Stimulated activated CD8-positive, alpha-beta memory T cell treated with anti-CD3 and anti-CD28 coated beads, Interleukin-7, amount 100 ng/mL, for 24 hours (primary cell): ENCODE measurements at regions not wholly inside any gene's neighbourhood (a gene's known extent, or its start where the extent isn't known, plus 50 kb on each side); places are given as distances from the start of the nearest gene placed in this dataset.

Experiments
- DNase-seq: peaks from one replicate; pipeline ENCODE4 v3.0.0-alpha.2; 2020; ENCODE audit warnings: low read depth

- no peak for DNase-seq
Measured at GRCh38 chr15:96736384-96736783, 405.9 kb downstream of the NR2F2 start.

GRCh38 chr15:96737408-96737807 lies 406.9 kb downstream of the NR2F2 start:
- DNase-seq: no peak

- no peak for DNase-seq
Measured at GRCh38 chr15:96746665-96747064, 416.2 kb downstream of the NR2F2 start.

- DNase-seq: no peak
Measured at GRCh38 chr15:96747291-96747690, 416.8 kb downstream of the NR2F2 start.

GRCh38 chr15:96750361-96750760 lies 419.9 kb downstream of the NR2F2 start:
- DNase-seq: no peak

- DNase-seq: no peak
Measured at GRCh38 chr15:96756146-96756545, 425.6 kb downstream of the NR2F2 start.

- no peak for DNase-seq
Measured at GRCh38 chr15:96756656-96757055, 426.2 kb downstream of the NR2F2 start.

GRCh38 chr15:96762566-96762965 lies 432.1 kb downstream of the NR2F2 start:
- no peak for DNase-seq

- no peak for DNase-seq
Measured at GRCh38 chr15:96764501-96764900, 434.0 kb downstream of the NR2F2 start.

- no peak for DNase-seq
Measured at GRCh38 chr15:96764946-96765345, 434.4 kb downstream of the NR2F2 start.

GRCh38 chr15:96766366-96766765 lies 435.9 kb downstream of the NR2F2 start:
- no peak for DNase-seq

GRCh38 chr15:96767703-96768434 lies 437.4 kb downstream of the NR2F2 start:
- DNase-seq: no peak

GRCh38 chr15:96768435-96768789 lies 437.9 kb downstream of the NR2F2 start:
- DNase-seq: no peak

- no peak for DNase-seq
Measured at GRCh38 chr15:96771035-96771434, 440.5 kb downstream of the NR2F2 start.

GRCh38 chr15:96774216-96774615 lies 443.7 kb downstream of the NR2F2 start:
- DNase-seq: no peak

GRCh38 chr15:96783746-96784145 lies 453.2 kb downstream of the NR2F2 start:
- no peak for DNase-seq

GRCh38 chr15:96790004-96790403 lies 459.5 kb downstream of the NR2F2 start:
- no peak for DNase-seq

- DNase-seq: no peak
Measured at GRCh38 chr15:96792216-96792615, 461.7 kb downstream of the NR2F2 start.

- DNase-seq: no peak
Measured at GRCh38 chr15:96796841-96797240, 466.3 kb downstream of the NR2F2 start.

- no peak for DNase-seq
Measured at GRCh38 chr15:96801576-96802150, 471.2 kb downstream of the NR2F2 start.

GRCh38 chr15:96802611-96803255 lies 472.2 kb downstream of the NR2F2 start:
- no peak for DNase-seq

GRCh38 chr15:96804754-96805153 lies 474.3 kb downstream of the NR2F2 start:
- DNase-seq: no peak

- no peak for DNase-seq
Measured at GRCh38 chr15:96807361-96807760, 476.9 kb downstream of the NR2F2 start.

- DNase-seq: no peak
Measured at GRCh38 chr15:96817900-96818299, 487.4 kb downstream of the NR2F2 start.
